ENCODE measurements at regions not wholly inside any gene's neighbourhood (a gene's known extent, or its start where the extent isn't known, plus 50 kb on each side); places are given as distances from the start of the nearest gene placed in this dataset.

- TF ChIP-seq CTCF (IDR thresholded peaks at IDR 0.05) (no peak), POLR2A (IDR thresholded peaks at IDR 0.05) (no peak), POLR2AphosphoS5 (IDR thresholded peaks at IDR 0.05) (no peak)
Observed at GRCh38 chr20:22942742-22943141, 92.4 kb upstream of the SSTR4 start.

Measured in sigmoid colon (tissue), 4 donors.